ENCODE measurements at regions not wholly inside any gene's neighbourhood (a gene's known extent, or its start where the extent isn't known, plus 50 kb on each side); places are given as distances from the start of the nearest gene placed in this dataset.

GRCh38 chr20:40521962-40522361 lies 167.1 kb downstream of the MAFB start:
- TF ChIP-seq CTCF (IDR thresholded peaks at IDR 0.05), result no peak
- intact Hi-C loops (cut with DNase I), result no loop called here
- Histone ChIP-seq H3K27me3 (peaks cover 0 to 4% (median 0%) of the 10 kb centered on the region in 7 donors), H3K4me1 (peaks cover 0 to 3% (median 0%) of the 10 kb centered on the region in 9 donors), H3K36me3 (no peaks in the 10 kb centered on the region), H3K27ac (no peak overlapping the region), H3K4me3 (no peak overlapping the region), H3K9me3 (peaks cover 0 to 17% (median 5%) of the 10 kb centered on the region in 11 donors)
- DNase-seq (no peak), ATAC-seq (no peak)
- WGBS, 2 donors, result 100% methylated on average over 1 of the region's 1 CpG

- peaks cover 0 to 2% (median 0%) of the 10 kb centered on the region in 7 donors for H3K27me3 ChIP-seq
- no peaks in the 10 kb centered on the region for H3K36me3 ChIP-seq
- WGBS, 2 donors, result 73 to 80% methylated on average over 3 of the region's 3 CpGs
- intact Hi-C loops (cut with DNase I), result no loop called here
- peaks cover 0 to 17% (median 5%) of the 10 kb centered on the region in 11 donors for H3K9me3 ChIP-seq
- no peak overlapping the region for H3K4me3 ChIP-seq
- no peak overlapping the region for H3K27ac ChIP-seq
- no peak for DNase-seq
- ATAC-seq, result peak in 1 of 8 donors; percentile 39
- H3K4me1 ChIP-seq, result no peaks in the 10 kb centered on the region
- TF ChIP-seq CTCF (IDR thresholded peaks at IDR 0.05), result no peak
Observed at GRCh38 chr20:40519918-40520317, 169.1 kb downstream of the MAFB start.

- H3K36me3 ChIP-seq, result no peaks in the 10 kb centered on the region
- no peak for TF ChIP-seq CTCF (IDR thresholded peaks at IDR 0.05)
- H3K27ac ChIP-seq, result no peak overlapping the region
- no peak for DNase-seq
- no peak overlapping the region for H3K4me3 ChIP-seq
- peaks cover 0 to 6% (median 0%) of the 10 kb centered on the region in 7 donors for H3K27me3 ChIP-seq
- no peaks in the 10 kb centered on the region for H3K9me3 ChIP-seq
- no peak for ATAC-seq
- 87 to 89% methylated on average over 4 of the region's 4 CpGs for WGBS, 2 donors
- H3K4me1 ChIP-seq, result peaks cover 0 to 18% (median 0%) of the 10 kb centered on the region in 9 donors
- intact Hi-C loops (cut with DNase I), result no loop called here
Observed at GRCh38 chr20:40512994-40513393, 176.0 kb downstream of the MAFB start.

- intact Hi-C loops (cut with DNase I), result no loop called here
- H3K36me3 ChIP-seq, result no peaks in the 10 kb centered on the region
- peaks cover 0 to 6% (median 0%) of the 10 kb centered on the region in 7 donors for H3K27me3 ChIP-seq
- ATAC-seq (no peak), DNase-seq (no peak)
- no peak overlapping the region for H3K4me3 ChIP-seq
- H3K9me3 ChIP-seq, result no peaks in the 10 kb centered on the region
- TF ChIP-seq CTCF (IDR thresholded peaks at IDR 0.05), result no peak
- 79 to 88% methylated on average over 4 of the region's 4 CpGs for WGBS, 2 donors
- H3K27ac ChIP-seq, result no peak overlapping the region
- H3K4me1 ChIP-seq, result peaks cover 0 to 22% (median 0%) of the 10 kb centered on the region in 9 donors
Observed at GRCh38 chr20:40512591-40512990, 176.4 kb downstream of the MAFB start.
